Activated naive CD8-positive, alpha-beta T cell treated with anti-CD3 and anti-CD28 coated beads, Interleukin-2, amount 10 ng/mL, durations not matched to agents 7 days and 5 days (primary cell): ENCODE measurements at regions not wholly inside any gene's neighbourhood (a gene's known extent, or its start where the extent isn't known, plus 50 kb on each side); places are given as distances from the start of the nearest gene placed in this dataset.

Source experiments
- ATAC-seq: fragments of 150-1000 bp; cut with Tn5 transposase; one replicate; pipeline ENCODE4 v1.10.0; 2021; ENCODE audit warnings: low read depth, moderate library complexity
- POLR2A ChIA-PET: fragments of 350-600 bp; sonication (Branson Sonifier 250); formaldehyde crosslinking; loops from one replicate; lab custom pipeline; 2021; ENCODE audit warnings: antibody characterized with exemption; lab: Charles Lee
- DNase-seq: peaks from one replicate; pipeline ENCODE4 v3.0.0; 2021
- H3K27ac Mint-ChIP-seq: one replicate; pipeline ENCODE4 v1.8.0; 2022; ENCODE audit warnings: mild to moderate bottlenecking, mixed read lengths
- H3K27me3 Mint-ChIP-seq: one replicate; pipeline ENCODE4 v1.8.0; 2022; ENCODE audit warnings: mild to moderate bottlenecking, moderate library complexity, mixed read lengths
- H3K36me3 Mint-ChIP-seq: one replicate; pipeline ENCODE4 v1.8.0; 2021; ENCODE audit warnings: mild to moderate bottlenecking, mixed read lengths
- H3K4me1 Mint-ChIP-seq: one replicate; pipeline ENCODE4 v1.8.0; 2021; ENCODE audit warnings: mixed read lengths
- H3K4me3 Mint-ChIP-seq: one replicate; pipeline ENCODE4 v1.8.0; 2022; ENCODE audit warnings: mild to moderate bottlenecking, moderate library complexity, mixed read lengths
- H3K9me3 Mint-ChIP-seq: one replicate; pipeline ENCODE4 v1.8.0; 2021; ENCODE audit warnings: mixed read lengths

- Mint-ChIP-seq H3K9me3 (no peaks in the 10 kb centered on the region), H3K36me3 (no peaks in the 10 kb centered on the region)
- DNase-seq, result no peak
Measured at GRCh38 chr18:38552732-38553321, 987.2 kb upstream of the CELF4 start.

GRCh38 chr18:38551881-38552280 is 986.3 kb upstream of the CELF4 start:
- ATAC-seq, result no peak
- no peaks in the 10 kb centered on the region for H3K27me3 Mint-ChIP-seq
- no peak for DNase-seq
- no peak overlapping the region for H3K27ac Mint-ChIP-seq
- POLR2A ChIA-PET, result no interaction called here
- H3K9me3 Mint-ChIP-seq, result no peaks in the 10 kb centered on the region
- no peak overlapping the region for H3K4me3 Mint-ChIP-seq
- H3K4me1 Mint-ChIP-seq, result no peaks in the 10 kb centered on the region
- no peaks in the 10 kb centered on the region for H3K36me3 Mint-ChIP-seq

More at GRCh38 chr18:38552732-38553321, 987.2 kb upstream of the CELF4 start:
- H3K4me1 Mint-ChIP-seq, result no peaks in the 10 kb centered on the region
- POLR2A ChIA-PET, result no interaction called here
- no peak overlapping the region for H3K4me3 Mint-ChIP-seq
- H3K27ac Mint-ChIP-seq, result no peak overlapping the region
- ATAC-seq, result no peak
- H3K27me3 Mint-ChIP-seq, result no peaks in the 10 kb centered on the region

DNA sequence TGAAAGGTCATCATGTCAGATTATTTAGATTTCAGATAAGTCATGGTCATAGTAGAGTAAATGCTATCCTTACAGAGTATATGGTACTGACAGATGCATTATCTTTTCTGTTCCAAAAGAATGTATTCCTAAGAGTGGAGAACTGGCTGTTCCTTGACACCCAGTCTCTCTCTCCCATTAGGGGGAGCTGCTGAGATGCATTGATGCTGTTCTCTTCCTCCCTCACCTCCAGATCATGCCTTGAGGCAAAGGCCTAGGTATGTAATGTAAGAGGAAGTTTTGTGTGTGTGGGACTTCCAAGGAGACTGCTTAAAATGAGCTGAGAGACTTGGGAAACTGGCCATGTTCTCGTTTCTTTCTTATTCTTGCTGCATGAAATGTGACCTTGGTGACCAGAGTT is 979.5 kb upstream of the CELF4 start:
- DNase-seq (no peak), ATAC-seq (no peak)
- Mint-ChIP-seq H3K4me1 (no peaks in the 10 kb centered on the region), H3K9me3 (no peaks in the 10 kb centered on the region), H3K36me3 (no peaks in the 10 kb centered on the region), H3K27me3 (no peaks in the 10 kb centered on the region), H3K4me3 (no peak overlapping the region), H3K27ac (no peak overlapping the region)
- POLR2A ChIA-PET, result no interaction called here

- Mint-ChIP-seq H3K27ac (no peak overlapping the region), H3K4me1 (no peaks in the 10 kb centered on the region), H3K36me3 (no peaks in the 10 kb centered on the region), H3K9me3 (peaks cover 3% of the 10 kb centered on the region), H3K4me3 (no peak overlapping the region), H3K27me3 (no peaks in the 10 kb centered on the region)
- no peak for ATAC-seq
- POLR2A ChIA-PET, result no interaction called here
- DNase-seq, result no peak
Measured at GRCh38 chr18:38539856-38540255, 974.3 kb upstream of the CELF4 start.

DNA sequence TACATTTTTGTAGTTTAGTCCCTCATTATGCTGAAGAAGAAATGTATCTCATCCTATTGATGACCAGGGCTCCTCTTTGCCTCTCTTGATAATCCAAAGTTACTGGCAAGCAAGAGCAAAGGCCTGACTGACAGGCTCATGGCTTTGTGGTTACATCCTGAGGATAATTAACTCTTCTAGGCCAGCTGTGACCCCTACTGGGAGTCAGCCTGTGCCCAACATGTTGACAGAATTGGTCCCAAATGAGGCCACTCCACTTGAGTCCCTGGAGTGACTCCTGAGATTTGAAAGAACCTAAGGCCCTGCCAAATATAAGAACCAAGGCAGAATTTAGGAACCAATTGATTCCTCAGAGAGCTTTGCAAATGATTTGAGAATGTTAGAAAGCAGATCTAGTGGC is 973.8 kb upstream of the CELF4 start:
- no peak for ATAC-seq
- Mint-ChIP-seq H3K36me3 (no peaks in the 10 kb centered on the region), H3K4me3 (no peak overlapping the region), H3K9me3 (peaks cover 3% of the 10 kb centered on the region), H3K4me1 (no peaks in the 10 kb centered on the region), H3K27me3 (no peaks in the 10 kb centered on the region), H3K27ac (no peak overlapping the region)
- DNase-seq, result no peak
- POLR2A ChIA-PET, result no interaction called here

DNA sequence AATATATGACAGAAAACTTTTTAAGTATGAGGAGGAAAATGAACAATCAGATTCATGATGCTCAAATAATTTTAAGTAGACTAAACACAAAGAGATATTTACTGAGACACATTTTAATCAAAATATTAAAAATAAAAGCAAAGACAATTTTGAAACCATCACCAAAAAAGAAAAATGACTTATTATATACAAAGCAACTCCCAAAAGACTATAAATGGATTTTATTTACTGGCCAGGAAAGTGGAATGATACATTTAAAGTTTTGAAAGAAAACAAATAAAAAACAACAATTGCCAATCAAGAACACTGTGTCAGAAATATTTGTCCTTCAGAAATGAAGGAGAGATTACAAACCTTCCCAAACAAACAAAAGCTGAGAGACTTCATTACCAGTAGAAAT is 968.5 kb upstream of the CELF4 start:
- DNase-seq (no peak), ATAC-seq (no peak)
- POLR2A ChIA-PET, result no interaction called here
- Mint-ChIP-seq H3K36me3 (no peaks in the 10 kb centered on the region), H3K9me3 (peaks cover 8% of the 10 kb centered on the region), H3K27ac (no peak overlapping the region), H3K4me1 (no peaks in the 10 kb centered on the region), H3K27me3 (no peaks in the 10 kb centered on the region), H3K4me3 (no peak overlapping the region)

DNA sequence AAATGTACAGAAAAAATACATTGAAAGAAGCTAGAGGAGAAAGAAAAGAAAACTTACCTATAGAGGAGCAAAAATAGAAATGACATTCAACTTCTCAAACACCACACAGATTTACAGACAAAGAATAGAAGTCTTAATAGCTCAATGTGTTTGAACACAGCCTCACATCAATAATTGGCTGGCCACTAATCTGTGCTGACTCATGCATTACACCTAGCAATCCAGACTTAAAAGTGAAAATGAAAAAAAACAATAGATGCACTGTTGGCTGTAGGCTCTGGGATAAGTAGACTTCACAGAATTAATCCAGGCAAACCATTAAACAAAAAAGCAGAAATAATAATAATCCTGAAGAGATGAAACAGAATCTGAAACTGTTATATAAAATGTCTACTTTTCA is 961.3 kb upstream of the CELF4 start:
- POLR2A ChIA-PET, result no interaction called here
- Mint-ChIP-seq H3K36me3 (no peaks in the 10 kb centered on the region), H3K27ac (no peak overlapping the region), H3K4me1 (no peaks in the 10 kb centered on the region), H3K4me3 (no peak overlapping the region), H3K27me3 (no peaks in the 10 kb centered on the region), H3K9me3 (peaks cover 2% of the 10 kb centered on the region)
- ATAC-seq (no peak), DNase-seq (no peak)

DNA sequence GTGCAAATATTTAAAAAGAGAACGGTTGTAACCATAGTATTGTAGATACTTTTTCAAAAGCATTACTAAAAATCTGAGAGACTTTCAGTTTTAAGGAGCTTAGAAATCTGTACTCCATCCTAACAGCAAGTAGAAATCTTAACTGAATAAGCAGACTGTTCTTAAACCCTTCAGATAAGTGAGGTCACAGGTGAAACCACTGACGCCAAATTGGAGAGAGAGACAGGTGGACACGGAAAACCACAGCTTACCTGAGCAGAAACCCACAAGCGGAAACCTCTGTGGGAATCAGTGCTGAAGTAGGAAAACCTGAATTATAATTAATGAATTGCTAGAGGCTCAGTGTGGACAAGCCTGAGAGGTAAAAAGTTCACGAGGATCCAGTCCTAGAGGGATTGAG is 959.4 kb upstream of the CELF4 start:
- POLR2A ChIA-PET, result no interaction called here

GRCh38 chr18:38520786-38521185 is 955.2 kb upstream of the CELF4 start:
- no peak for DNase-seq
- Mint-ChIP-seq H3K4me3 (no peak overlapping the region), H3K9me3 (peaks cover 2% of the 10 kb centered on the region), H3K27ac (no peak overlapping the region), H3K4me1 (no peaks in the 10 kb centered on the region), H3K36me3 (no peaks in the 10 kb centered on the region), H3K27me3 (peaks cover 2% of the 10 kb centered on the region)
- ATAC-seq, result no peak
- POLR2A ChIA-PET, result no interaction called here

More for the DNA sequence above, 959.4 kb upstream of the CELF4 start:
- no peaks in the 10 kb centered on the region for H3K27me3 Mint-ChIP-seq
- ATAC-seq, result no peak
- H3K4me1 Mint-ChIP-seq, result no peaks in the 10 kb centered on the region
- peaks cover 2% of the 10 kb centered on the region for H3K9me3 Mint-ChIP-seq
- H3K4me3 Mint-ChIP-seq, result no peak overlapping the region
- no peak for DNase-seq
- H3K36me3 Mint-ChIP-seq, result no peaks in the 10 kb centered on the region
- H3K27ac Mint-ChIP-seq, result no peak overlapping the region

DNA sequence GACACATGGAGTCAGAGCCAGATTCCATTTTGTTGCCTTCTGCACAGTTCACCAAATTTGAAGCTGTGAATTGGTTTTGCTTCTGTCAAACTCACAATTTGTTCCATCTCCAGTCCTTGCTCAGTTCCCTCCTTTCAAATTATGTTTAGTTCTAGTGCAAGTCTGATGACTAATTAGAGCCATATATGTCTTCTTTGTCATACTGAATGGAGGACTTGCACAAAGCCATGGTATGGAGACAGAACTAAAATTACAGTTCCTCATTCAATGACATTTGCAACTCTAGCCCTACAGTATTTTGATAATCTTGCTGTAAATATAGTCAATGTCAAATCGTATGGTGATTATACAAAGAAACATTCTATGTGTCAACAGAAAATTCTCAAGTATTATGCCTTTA is 936.9 kb upstream of the CELF4 start:
- ATAC-seq (no peak), DNase-seq (no peak)
- Mint-ChIP-seq H3K4me3 (no peak overlapping the region), H3K36me3 (no peaks in the 10 kb centered on the region), H3K27me3 (no peaks in the 10 kb centered on the region), H3K4me1 (no peaks in the 10 kb centered on the region), H3K9me3 (peaks cover 4% of the 10 kb centered on the region), H3K27ac (no peak overlapping the region)
- POLR2A ChIA-PET, result no interaction called here

GRCh38 chr18:38497266-38497665 is 931.7 kb upstream of the CELF4 start:
- no peaks in the 10 kb centered on the region for H3K27me3 Mint-ChIP-seq
- POLR2A ChIA-PET, result no interaction called here

DNA sequence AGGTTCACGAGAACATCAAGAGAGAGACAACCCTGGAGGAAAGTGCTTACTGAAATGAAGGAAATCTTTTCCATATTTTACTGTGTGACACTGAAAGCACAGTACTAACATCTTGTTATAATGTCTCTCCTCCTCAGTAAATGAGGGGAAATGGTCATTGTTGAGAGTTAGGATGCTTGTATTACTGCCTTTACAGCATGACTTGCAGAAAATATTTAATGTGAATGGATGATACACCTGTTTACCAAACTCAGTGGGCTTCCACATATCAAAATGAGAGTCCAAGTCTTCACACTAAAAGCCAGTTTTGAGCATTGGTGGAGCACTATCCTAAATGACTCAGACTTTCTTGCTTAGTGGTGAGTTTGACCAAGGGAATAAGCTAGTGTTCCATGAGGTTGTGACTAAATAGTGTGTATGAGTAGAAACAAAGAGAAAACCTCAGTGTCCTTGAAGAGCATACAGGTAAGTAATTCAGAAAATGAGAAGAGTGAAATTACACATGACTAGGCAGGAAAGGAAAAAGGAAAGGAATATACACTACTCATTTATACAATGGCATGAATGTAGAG is 930.7 kb upstream of the CELF4 start:
- Mint-ChIP-seq H3K36me3 (no peaks in the 10 kb centered on the region), H3K27ac (no peak overlapping the region), H3K27me3 (no peaks in the 10 kb centered on the region), H3K4me1 (peaks cover 3% of the 10 kb centered on the region), H3K4me3 (no peak overlapping the region), H3K9me3 (peaks cover 6% of the 10 kb centered on the region)
- POLR2A ChIA-PET, result no interaction called here
- no peak for ATAC-seq
- no peak for DNase-seq

More at GRCh38 chr18:38497266-38497665, 931.7 kb upstream of the CELF4 start:
- ATAC-seq (no peak), DNase-seq (no peak)
- H3K36me3 Mint-ChIP-seq, result no peaks in the 10 kb centered on the region
- H3K27ac Mint-ChIP-seq, result no peak overlapping the region
- no peak overlapping the region for H3K4me3 Mint-ChIP-seq
- H3K4me1 Mint-ChIP-seq, result peaks cover 3% of the 10 kb centered on the region
- peaks cover 8% of the 10 kb centered on the region for H3K9me3 Mint-ChIP-seq

DNA sequence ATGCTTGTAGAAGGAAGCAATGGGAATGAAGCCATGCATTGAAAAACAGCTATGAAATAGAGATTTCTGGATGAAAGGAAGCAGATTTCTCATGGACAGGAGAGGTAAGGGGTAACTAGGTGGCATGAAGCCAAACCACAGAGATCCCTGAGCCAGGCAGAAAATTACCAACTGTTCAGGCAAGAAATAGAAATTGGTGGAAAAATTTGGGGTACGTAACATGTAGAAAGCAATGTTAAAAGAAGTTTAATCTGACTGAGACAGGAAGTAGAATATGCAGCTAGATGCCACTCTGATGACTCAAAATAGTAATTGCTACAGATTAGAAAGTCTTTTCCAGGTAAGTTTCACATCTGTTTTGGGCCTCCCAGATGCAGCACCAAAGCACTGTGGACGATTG is 928.5 kb upstream of the CELF4 start:
- no peaks in the 10 kb centered on the region for H3K36me3 Mint-ChIP-seq
- no peak overlapping the region for H3K27ac Mint-ChIP-seq
- POLR2A ChIA-PET, result no interaction called here
- no peaks in the 10 kb centered on the region for H3K27me3 Mint-ChIP-seq
- no peak overlapping the region for H3K4me3 Mint-ChIP-seq
- no peak for DNase-seq
- H3K4me1 Mint-ChIP-seq, result peaks cover 3% of the 10 kb centered on the region
- ATAC-seq, result no peak
- H3K9me3 Mint-ChIP-seq, result peaks cover 4% of the 10 kb centered on the region

- H3K4me1 Mint-ChIP-seq, result peaks cover 3% of the 10 kb centered on the region
- POLR2A ChIA-PET, result no interaction called here
Measured at GRCh38 chr18:38491195-38491594, 925.6 kb upstream of the CELF4 start.

More at GRCh38 chr18:38491195-38491594, 925.6 kb upstream of the CELF4 start:
- ATAC-seq (no peak), DNase-seq (no peak)
- Mint-ChIP-seq H3K4me3 (no peak overlapping the region), H3K36me3 (no peaks in the 10 kb centered on the region), H3K27me3 (no peaks in the 10 kb centered on the region), H3K9me3 (no peaks in the 10 kb centered on the region), H3K27ac (no peak overlapping the region)
